ENCODE measurements at regions not wholly inside any gene's neighbourhood (a gene's known extent, or its start where the extent isn't known, plus 50 kb on each side); places are given as distances from the start of the nearest gene placed in this dataset.

DNA sequence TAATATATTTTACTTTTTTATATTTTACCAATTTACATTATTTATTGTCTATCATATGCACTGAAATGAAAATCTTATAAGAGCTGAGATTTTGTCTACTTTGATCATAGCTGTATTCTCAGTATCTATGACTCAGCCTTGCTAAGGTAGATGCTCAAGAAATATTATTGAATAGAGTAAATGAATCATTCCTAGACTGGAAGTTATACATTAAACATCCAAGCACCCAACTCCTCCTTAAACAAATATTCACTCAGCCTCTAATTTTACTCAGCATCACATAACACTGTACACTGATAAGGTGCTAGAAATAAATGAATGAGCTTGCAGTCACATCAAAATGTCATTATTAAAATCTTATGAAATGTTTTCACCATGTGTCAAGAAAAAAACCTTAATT is 1424.9 kb downstream of the LRFN5 start:
- no peak overlapping the region for H3K27ac ChIP-seq (ENCODE audit: low read depth in 2 of 2, low read length in 1 of 2)
- H2AFZ ChIP-seq (ENCODE audit: low read depth) = no peak overlapping the region
- H3K4me1 ChIP-seq (ENCODE audit: control insufficient read depth in 1 of 2, insufficient read depth in 2 of 2, low read depth in 1 of 2, low read length in 1 of 2) = no peaks in the 10 kb centered on the region
- H4K20me1 ChIP-seq (ENCODE audit: insufficient read depth) = no peaks in the 10 kb centered on the region
- H3K9me3 ChIP-seq = no peaks in the 10 kb centered on the region
- H3K27me3 ChIP-seq (ENCODE audit: insufficient read depth) = no peaks in the 10 kb centered on the region
- no peak for DNase-seq
- no peak overlapping the region for H3K4me2 ChIP-seq
- TF ChIP-seq, protein P1, sequence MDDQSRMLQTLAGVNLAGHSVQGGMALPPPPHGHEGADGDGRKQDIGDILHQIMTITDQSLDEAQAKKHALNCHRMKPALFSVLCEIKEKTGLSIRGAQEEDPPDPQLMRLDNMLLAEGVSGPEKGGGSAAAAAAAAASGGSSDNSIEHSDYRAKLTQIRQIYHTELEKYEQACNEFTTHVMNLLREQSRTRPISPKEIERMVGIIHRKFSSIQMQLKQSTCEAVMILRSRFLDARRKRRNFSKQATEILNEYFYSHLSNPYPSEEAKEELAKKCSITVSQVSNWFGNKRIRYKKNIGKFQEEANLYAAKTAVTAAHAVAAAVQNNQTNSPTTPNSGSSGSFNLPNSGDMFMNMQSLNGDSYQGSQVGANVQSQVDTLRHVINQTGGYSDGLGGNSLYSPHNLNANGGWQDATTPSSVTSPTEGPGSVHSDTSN (IDR thresholded peaks at IDR 0.05) = no peak
- TF ChIP-seq JUND (IDR thresholded peaks at IDR 0.05) = no peak
- TF ChIP-seq ELF1 (IDR thresholded peaks at IDR 0.05) = no peak
- TF ChIP-seq FOXJ3 (CRISPR knock-in tag; IDR thresholded peaks at IDR 0.05) = no peak
- TF ChIP-seq, protein P2, sequence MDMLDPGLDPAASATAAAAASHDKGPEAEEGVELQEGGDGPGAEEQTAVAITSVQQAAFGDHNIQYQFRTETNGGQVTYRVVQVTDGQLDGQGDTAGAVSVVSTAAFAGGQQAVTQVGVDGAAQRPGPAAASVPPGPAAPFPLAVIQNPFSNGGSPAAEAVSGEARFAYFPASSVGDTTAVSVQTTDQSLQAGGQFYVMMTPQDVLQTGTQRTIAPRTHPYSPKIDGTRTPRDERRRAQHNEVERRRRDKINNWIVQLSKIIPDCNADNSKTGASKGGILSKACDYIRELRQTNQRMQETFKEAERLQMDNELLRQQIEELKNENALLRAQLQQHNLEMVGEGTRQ (IDR thresholded peaks at IDR 0.05; ENCODE audit: borderline replicate concordance, low read depth, low read length) = no peak
- TF ChIP-seq, protein P3, sequence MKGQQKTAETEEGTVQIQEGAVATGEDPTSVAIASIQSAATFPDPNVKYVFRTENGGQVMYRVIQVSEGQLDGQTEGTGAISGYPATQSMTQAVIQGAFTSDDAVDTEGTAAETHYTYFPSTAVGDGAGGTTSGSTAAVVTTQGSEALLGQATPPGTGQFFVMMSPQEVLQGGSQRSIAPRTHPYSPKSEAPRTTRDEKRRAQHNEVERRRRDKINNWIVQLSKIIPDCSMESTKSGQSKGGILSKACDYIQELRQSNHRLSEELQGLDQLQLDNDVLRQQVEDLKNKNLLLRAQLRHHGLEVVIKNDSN (IDR thresholded peaks at IDR 0.05; ENCODE audit: borderline replicate concordance, low read depth) = no peak
- no peak for TF ChIP-seq EZH2phosphoT487 (IDR thresholded peaks at IDR 0.05; ENCODE audit: borderline replicate concordance, low read depth)
- ChIA-PET CTCF (no interaction called here), POLR2A (no interaction called here)
- H3K9me2 ChIP-seq = no peaks in the 10 kb centered on the region
- H3K9ac ChIP-seq = no peak overlapping the region
- H3F3A ChIP-seq (replicated peaks; ENCODE audit: insufficient read depth) = no peaks in the 10 kb centered on the region
- H3K79me2 ChIP-seq (ENCODE audit: insufficient read depth) = no peaks in the 10 kb centered on the region
- H3K4me3 ChIP-seq (ENCODE audit: low read depth in 2 of 2, low read length in 1 of 2) = no peak overlapping the region
- no peaks in the 10 kb centered on the region for H3K36me3 ChIP-seq (replicated peaks in 1 of 2; ENCODE audit: control insufficient read depth in 1 of 2, insufficient read depth in 2 of 2, low read length in 1 of 2)

DNA sequence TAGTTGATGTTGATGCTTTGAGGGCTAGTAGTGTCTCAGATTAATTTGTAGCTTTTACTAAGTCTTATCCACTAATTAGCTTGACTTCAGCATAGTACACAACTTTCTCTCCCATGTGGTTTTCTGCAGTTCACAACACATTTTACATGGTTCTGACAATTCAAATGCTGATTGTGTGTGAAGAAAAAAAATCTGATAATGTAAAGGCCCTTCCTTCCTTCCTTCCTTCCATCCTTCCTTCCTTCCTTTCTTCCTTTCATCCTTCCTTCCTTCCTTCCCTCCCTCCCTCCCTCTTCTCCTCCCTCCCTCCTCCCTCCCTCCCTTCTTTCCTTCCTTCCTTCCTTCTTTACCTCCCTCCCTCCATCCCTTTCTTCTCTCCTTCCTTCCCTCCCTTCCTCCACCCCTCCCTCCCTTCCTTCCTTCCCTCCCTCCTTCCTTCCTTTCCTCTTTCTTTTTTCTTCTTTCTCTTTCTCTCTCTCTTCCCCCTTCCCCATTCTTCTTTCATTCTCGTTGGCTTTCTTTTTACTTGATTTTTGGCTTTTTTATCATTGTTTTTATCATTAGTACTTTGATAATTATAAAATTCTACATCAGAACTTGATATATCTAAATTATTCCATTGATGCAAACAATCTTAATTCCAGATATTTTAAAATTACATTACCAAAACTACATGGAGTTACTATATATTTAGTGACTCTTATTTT is 1415.6 kb downstream of the LRFN5 start:
- H3K4me3 ChIP-seq (ENCODE audit: low read depth in 2 of 2, low read length in 1 of 2) = no peak overlapping the region
- no peaks in the 10 kb centered on the region for H3K79me2 ChIP-seq (ENCODE audit: insufficient read depth)
- no peaks in the 10 kb centered on the region for H3K9me2 ChIP-seq
- no peak for DNase-seq
- H3K9ac ChIP-seq = no peak overlapping the region
- no peak for TF ChIP-seq SMC3 (IDR thresholded peaks at IDR 0.05; ENCODE audit: low read depth, low read length)
- TF ChIP-seq TEAD4 (IDR thresholded peaks at IDR 0.05; ENCODE audit: borderline replicate concordance, insufficient read depth) = no peak
- TF ChIP-seq FOSL2 (IDR thresholded peaks at IDR 0.05; ENCODE audit: borderline replicate concordance, low read depth) = no peak
- TF ChIP-seq, protein P3 (IDR thresholded peaks at IDR 0.05; ENCODE audit: borderline replicate concordance, low read depth) = no peak
- TF ChIP-seq RXRA (IDR thresholded peaks at IDR 0.05; ENCODE audit: borderline replicate concordance, low read depth) = no peak
- TF ChIP-seq CHD2 (IDR thresholded peaks at IDR 0.05; ENCODE audit: low read length, partially characterized antibody) = no peak
- no peak for TF ChIP-seq ELF1 (IDR thresholded peaks at IDR 0.05)
- TF ChIP-seq MXI1 (IDR thresholded peaks at IDR 0.05; ENCODE audit: low read depth, low read length) = no peak
- H3F3A ChIP-seq (replicated peaks; ENCODE audit: insufficient read depth) = no peaks in the 10 kb centered on the region
- no peaks in the 10 kb centered on the region for H3K27me3 ChIP-seq (ENCODE audit: insufficient read depth)
- H3K9me3 ChIP-seq = no peaks in the 10 kb centered on the region
- H2AFZ ChIP-seq (ENCODE audit: low read depth) = no peak overlapping the region
- no peaks in the 10 kb centered on the region; a peak in 1 of 4 replicates for H3K4me1 ChIP-seq (ENCODE audit: control insufficient read depth in 1 of 2, insufficient read depth in 2 of 2, low read depth in 1 of 2, low read length in 1 of 2)
- no peak overlapping the region for H3K27ac ChIP-seq (ENCODE audit: low read depth in 2 of 2, low read length in 1 of 2)
- POLR2A ChIA-PET = no interaction called here
- no peaks in the 10 kb centered on the region for H4K20me1 ChIP-seq (ENCODE audit: insufficient read depth)
- no peaks in the 10 kb centered on the region for H3K36me3 ChIP-seq (replicated peaks in 1 of 2; ENCODE audit: control insufficient read depth in 1 of 2, insufficient read depth in 2 of 2, low read length in 1 of 2)
- 10% methylated on average over 1 of the region's 1 CpG for WGBS (ENCODE audit: low lambda C conversion rate)
- CTCF ChIA-PET = no interaction called here
- no peak overlapping the region for H3K4me2 ChIP-seq

Data from SK-N-SH (cell line).